NCI-H2227 (cell line): ENCODE measurements at regions not wholly inside any gene's neighbourhood (a gene's known extent, or its start where the extent isn't known, plus 50 kb on each side); places are given as distances from the start of the nearest gene placed in this dataset.
A peak's percentile ranks its signal among the peaks of the same experiment; 100 is the strongest.
"Not testable (repeated sequence)": the region's sequence is repeated elsewhere in the genome, so short reads cannot be mapped to it uniquely, and the experiment has no call there.

Experiments used
- DNase-seq: peaks from one replicate; lab custom pipeline; 2025; ENCODE audit not compliant: unreplicated experiment; lab: John Stamatoyannopoulos, UW

DNA sequence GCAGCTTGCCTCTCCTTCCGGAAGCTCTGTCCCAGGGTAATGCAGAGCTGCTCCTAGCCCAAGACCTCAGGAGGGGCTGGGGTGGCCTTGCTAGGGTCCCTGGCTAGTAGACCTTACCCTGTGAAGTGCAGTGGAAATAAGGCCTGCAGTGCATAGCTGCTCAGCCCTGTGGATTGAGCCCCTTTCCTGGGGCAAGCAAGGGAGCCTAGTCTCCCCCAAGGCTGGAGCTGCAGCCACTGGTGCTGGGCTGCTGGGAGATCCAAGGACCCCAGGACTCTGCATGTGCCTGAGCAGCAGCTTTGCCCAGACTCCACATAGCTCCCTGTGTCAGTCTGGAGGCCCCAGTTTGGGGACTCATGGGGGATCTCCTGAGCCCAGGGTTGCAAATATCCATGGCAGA, 57.9 kb downstream of the FANCF start:
- no peak for DNase-seq

DNA sequence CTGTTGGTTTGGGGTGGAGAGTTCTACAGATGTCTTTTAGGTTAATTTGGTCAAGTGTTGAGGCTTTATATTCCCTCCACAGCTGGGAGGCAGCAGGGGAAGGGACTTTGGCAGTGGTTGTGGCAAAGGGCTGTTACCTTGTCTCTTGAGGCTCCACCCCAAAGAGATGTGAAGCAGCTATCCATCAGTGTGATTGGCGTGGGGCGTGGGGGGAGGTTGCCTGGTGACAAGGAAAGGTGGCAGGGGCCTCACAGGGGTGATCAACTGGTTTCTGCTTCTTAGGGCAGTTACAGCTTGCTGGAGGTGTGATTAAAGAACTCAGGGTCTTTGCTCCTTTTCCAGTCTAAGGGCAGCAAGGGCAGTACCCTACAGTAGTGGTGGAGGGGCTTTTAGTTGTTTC, 59.3 kb downstream of the FANCF start:
- DNase-seq = no peak

DNA sequence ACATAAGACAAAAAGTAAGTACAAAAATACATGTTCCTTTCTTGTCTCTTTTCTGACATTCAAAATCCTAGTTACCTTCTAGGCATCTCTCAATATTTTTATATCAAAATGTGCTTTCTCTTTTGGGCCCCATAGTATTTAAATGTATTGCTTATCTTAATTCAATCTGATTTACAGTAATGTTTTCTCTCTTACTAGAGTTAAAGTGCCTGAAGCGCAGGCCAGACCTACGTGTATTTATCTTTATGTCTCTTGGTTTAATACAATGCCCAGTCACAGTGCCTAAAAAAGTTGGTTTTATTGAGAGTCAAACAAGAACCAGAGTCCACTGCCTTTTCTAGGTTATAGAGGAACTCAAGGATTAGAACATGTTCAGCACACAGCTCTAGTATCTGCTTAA, 64.3 kb downstream of the FANCF start:
- DNase-seq = no peak

DNA sequence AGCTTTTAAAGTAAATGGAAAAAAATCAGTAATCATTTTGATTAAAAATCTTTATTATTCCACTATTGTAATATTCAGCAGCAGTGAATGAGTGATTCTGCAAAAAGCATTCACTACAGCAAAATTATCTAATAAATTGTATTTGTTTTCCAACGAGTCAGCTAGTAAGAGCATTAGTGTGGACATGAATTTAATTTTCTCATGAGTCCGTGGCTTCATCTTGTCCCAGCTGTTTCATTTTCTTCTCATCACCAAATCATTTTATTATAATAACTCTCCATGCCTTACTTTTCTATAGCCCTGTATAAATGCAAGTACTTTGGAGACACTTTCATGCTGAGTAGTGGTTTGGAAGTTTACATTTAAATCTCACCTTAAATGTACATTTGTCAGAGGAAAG, 66.2 kb downstream of the FANCF start:
- peak; percentile 16 for DNase-seq

DNA sequence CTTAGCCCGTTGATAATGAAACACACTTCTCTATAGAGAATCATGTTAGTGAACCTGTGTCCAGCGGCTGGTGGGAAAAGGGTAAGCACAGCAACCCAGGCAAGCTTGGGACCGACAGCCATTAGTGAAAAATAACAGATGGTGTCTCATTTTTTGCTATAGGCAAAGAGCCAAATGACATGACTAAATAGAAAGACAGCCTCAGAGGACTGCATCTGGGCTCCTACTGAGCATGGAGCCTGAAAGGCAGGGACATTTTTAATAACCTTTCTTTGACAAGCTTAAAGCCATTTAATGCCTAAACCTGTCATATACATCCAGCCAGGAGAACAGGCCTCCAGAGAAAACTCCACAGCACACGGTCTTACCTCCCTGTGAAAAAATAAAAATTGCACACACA, 67.0 kb downstream of the FANCF start:
- DNase-seq = peak; percentile 49

DNA sequence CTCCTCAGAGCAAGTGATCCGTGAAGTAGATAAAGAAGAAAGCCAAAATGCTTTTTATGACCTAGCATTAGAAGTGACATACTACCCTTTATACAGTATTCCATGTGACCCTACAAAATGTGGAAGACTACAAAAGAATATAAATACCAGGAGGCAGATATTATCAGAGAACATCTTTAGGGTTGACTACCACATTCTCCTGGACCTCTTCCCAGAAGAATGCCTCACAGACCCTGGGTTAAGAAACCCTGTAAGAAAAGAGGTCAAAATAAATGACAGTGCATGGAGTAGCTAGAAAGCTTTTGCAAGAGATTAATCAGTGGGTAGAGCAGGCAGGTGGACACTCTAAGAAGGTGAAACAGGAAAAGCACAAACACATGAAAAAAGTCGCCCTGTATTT, 69.2 kb downstream of the FANCF start:
- DNase-seq = no peak

DNA sequence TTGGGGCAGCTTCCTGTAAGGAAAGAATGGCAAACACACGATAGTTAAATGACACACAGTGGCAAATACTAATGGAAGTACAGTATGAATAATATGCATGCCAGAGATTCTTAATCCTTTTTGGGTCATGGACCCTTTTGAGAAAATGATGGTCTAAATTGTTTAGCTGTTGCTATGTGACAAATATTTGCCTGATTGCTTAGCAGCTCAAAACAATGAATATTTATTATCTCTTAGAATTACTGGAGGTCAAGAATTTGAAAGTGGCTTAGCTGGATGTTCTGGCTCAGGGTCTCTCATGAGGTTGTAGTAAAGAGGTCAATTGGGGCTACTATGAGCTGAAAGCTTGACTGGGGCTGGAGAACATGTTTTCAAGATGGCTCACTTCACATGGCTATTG, 69.7 kb downstream of the FANCF start:
- no peak for DNase-seq

DNA sequence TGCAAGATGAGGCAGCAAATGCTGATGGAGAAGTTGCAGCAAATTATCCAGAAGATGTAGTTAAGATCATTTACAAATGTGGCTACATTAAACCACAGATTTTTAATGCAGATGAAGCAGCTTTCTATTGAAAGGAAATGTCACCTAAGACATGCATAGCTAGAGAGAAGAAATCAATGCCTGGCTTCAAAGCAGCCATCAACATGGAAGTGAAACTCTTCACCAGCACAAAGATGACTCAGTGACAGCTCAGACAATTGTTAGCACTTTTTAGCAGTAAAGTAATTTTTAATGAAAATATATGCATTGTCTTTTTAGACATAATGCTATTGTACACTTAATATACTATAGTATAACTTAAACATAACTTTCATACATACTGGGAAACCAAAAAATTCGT, 71.4 kb downstream of the FANCF start:
- DNase-seq = no peak

DNA sequence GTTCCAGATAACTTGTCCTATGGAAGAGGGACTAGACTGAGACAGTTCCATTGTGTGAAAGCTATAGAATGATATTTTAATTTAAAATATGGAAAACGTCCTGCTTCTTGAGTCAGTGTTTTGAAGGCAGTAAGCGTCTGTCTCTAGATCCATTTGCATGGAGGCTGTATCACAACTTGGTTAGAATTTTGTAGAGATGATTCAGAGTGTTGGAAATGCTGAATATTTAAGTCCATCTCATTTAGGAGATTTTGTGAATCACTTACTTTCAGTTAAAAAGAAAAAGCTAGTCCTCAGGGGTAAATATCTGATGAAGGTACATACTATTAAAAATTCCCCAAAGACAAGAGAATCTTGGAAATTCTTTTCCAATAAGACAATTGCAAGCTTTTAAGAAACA, 72.7 kb downstream of the FANCF start:
- DNase-seq = no peak

DNA sequence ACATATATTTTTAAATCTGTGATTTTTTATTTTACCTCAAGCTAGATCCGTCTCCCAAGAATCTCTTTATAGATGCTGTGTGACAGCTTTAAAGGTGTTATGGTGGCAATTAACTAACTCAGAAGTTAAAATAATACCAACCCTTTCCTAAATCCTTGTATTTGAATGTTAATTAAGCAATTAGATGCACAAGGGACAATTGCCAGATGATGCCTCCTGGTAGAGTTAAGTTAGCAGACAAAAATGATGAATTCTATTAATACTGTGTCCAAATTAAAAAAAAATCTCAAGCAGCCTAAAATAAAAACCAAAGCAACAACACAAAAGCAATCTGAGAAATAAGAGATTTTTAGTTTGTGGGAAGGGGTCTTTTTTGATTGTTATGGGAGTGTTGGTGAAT, 78.9 kb downstream of the FANCF start:
- no peak for DNase-seq

DNA sequence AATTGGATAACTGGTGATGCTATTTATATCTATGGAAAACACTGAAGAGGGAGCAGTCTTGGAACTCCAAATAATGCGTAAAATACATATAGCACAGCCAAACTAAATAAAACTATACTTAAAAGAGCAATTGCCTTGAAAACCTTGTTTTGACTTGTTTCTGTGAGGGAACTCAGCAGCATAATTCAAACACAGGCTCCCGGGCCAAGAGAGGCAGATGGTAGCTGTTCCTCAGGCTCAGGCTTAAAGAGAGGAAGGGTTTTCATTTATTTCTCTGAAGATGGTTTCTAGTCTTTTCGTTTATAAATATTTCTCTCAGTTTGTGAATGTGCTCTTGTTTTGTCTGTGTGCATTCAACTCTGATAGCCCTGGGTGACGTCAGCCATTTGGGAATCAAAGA, 82.4 kb downstream of the FANCF start:
- no peak for DNase-seq

DNA sequence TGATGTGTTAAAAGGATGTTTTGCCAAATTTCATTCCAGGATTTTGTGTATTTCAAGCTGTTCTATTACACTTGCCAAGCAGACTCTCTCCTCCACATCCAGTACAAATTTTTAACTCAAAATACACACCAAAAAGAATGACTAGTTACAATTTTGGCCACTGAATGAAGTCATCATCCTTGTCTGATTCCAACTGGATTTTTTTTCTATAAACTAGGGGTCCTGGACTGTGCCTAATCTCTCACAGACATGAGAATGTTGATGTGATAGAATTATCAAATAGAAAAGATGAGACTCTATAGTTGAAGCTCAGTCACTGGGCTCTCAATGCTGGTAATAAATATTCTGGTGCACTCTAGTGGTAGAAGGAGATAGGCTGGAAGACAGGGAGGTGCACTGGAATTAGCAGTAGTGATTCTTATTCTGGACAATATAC, 85.8 kb downstream of the FANCF start:
- peak; percentile 65 for DNase-seq

DNA sequence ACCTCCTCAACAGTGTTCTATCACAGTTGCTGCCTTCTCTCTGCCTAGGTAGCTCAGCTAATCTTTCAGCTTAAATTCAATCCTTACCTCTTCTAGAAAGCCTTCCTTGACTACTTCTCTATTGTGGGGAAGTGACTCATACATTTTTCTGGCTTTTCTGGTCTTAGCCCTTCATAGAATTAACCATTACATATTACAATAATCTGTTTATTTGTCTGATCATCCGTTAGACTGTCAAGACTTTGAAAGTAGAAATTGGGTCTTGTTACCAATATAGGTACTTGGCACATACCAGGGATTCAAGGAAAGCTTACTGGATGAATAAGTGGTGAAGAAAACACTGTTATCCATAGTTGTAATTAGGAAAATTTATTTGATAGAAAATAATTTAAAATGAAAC, 89.6 kb downstream of the FANCF start:
- DNase-seq = no peak

DNA sequence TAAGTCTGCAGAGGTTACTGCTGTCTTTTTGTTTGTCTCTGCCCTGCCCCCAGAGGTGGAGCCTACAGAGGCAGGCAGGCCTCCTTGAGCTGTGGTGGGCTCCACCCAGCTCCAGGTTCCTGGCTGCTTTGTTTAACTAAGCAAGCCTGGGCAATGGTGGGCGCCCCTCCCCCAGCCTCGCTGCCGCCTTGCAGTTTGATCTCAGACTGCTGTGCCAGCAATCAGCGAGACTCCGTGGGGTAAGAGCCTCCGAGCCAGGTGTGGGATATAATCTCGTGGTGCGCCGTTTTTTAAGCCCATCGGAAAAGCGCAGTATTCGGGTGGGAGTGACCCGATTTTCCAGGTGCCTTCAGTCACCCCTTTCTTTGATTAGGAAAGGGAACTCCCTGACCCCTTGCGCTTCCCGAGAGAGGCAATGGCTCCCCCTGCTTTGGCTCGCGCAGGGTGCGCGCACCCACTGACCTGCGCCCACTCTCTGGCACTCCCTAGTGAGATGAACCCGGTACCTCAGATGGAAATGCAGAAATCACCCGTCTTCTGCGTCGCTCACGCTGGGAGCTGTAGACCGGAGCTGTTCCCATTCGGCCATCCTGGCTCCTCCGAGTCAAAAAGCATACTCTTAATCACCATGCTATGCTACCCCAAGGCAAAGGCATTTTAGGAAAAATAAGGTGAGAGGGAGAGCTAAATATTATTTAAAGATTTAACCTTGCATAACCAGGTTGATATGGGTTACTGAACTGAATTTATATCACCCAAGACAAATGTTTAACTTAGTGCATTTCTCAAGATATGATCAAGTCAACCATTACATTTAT, 96.8 kb downstream of the FANCF start:
- not testable (repeated sequence) for DNase-seq

DNA sequence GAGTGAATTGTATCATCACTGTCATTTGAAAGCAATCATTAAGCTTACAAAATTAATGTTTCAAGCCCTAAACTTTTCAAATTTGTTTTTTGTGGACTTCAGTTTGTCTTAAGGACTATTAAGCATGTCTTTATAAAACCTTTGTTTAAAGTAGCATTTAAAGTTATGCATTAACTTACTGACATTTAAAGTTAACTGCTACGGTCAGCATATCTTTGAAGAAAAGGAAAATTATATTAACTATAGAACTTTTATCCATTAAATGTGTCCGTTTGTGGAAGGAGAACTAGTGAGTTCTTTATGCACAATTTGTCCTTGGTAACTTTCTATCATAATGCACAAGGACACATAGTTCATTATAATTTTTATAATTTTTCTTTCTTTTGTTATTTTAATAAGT, 103.4 kb downstream of the FANCF start:
- DNase-seq = no peak

DNA sequence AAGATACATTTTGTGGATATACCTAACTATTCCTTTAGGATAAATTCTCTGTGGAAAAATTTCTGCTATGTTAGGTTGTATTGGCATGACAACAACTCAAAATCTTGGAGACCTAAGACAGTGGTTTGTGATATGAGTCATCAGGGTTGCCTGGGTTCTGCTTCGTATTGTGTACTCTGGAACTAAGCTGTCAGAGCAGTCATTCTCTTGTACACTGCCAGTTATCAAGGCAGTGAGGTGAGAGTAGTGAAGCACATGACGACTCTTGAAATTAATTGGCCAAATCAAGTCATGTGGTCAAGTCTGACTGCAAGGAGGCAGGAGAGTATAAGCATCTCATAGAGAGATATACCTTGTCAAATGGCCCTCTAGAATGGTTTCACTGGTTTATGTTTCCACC, 104.4 kb downstream of the FANCF start:
- DNase-seq = no peak

DNA sequence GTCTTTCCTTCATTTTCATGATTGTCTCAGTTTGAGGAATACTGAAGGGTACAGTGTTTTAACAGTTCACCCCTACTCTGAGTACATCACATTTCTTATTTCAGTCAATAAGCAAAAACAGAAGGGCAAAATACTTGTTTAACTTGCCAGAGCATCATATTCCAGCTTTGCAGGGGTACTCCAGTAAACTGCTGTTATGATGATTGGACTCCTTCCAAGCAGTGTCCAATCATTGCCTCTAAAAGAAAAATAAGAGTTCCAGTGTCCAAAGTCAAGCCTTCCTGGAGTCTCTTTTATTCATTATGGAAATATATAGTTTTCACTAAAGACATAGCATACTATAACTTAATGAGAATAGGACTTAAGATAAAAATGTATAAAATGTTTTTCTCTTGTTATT, 105.1 kb downstream of the FANCF start:
- no peak for DNase-seq

DNA sequence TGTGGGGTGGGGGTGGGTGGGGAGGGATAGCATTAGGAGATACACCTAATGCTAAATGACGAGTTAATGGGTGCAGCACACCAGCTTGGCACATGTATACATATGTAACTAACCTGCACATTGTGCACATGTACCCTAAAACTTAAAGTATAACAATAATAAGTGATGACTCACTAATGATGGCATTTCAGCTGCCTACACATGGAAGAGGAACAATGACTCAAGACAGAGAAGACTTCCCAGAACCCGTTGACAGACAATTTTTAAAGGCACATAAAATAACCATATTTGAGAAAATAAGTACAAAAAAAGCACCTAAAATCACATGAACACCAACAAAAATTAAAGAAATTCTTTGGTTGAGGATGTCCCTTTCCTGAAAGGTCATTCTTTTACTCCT, 107.3 kb downstream of the FANCF start:
- DNase-seq = not testable (repeated sequence)

DNA sequence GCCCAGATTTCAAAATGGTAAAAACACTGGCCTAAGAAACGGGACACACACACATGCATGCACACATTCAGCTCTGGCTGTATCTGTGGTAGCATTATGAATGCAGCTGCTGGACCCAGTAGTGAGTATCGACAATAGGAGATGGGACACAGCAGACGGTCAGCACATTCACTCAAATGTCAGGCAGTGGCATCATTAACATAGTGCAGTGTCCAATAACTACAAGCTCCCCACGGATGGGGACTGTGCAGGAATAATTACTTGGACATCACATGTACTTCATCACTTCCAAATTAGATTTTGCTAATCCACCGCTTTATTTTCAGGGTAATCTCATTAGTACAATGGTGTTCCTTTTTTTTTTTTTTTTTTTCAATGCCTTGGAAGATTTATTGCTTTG, 109.5 kb downstream of the FANCF start:
- DNase-seq = no peak

DNA sequence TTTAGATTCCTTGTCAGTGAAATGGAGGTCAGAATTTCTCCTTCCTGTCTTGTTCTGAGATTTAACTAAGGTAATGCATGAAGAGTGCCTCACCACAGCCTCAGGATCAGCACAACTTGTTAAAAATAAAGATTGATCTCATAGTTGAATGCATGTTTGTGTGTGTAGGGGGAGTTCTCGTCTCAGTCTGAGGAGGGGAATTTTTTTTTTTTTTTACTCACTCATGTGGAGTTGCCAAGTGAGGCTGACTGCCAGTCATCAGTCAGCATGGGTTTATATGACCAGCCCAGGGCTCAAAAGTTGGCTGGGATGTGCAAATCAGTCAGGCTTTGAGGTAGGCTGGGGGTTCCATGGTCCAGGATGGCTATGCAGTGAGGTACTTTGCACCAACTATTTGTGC, 113.2 kb downstream of the FANCF start:
- no peak for DNase-seq

DNA sequence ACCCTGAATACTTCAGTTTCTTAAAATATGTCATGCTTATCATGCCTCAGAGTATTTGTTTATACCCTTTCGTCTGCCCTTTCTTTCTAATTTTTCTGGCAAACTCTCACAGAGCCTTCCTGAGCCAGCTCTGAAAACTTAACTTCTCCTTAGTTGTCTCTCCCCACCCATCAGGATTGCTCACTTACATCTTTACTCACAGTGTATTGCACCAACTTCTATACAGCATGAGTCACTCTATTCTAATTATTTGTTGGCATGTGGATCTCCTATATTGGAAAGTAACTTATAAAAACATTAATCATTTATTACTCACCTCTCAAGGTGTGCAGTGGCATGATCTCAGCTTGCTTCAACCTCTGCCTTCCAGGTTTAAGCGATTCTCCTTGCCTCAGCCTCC, 114.9 kb downstream of the FANCF start:
- no peak for DNase-seq

DNA sequence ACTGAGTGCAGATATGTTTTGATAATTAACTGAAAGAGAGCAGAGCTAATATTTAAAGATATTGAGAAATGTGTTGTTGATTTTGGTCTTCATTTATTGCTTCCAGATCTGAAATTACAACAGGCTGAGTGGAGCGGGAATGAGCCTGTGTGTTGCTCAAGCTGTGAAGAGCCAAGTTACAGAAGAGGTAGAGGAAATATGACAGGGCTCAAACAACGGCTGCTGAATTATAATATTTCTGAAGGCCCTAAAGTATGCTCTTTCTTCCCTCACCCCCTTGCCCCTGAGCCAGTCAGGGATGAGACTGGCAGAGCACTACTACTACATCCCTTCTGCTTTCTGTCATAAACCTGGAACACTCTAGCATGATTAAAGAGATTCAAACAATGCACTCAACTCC, 115.6 kb downstream of the FANCF start:
- no peak for DNase-seq

DNA sequence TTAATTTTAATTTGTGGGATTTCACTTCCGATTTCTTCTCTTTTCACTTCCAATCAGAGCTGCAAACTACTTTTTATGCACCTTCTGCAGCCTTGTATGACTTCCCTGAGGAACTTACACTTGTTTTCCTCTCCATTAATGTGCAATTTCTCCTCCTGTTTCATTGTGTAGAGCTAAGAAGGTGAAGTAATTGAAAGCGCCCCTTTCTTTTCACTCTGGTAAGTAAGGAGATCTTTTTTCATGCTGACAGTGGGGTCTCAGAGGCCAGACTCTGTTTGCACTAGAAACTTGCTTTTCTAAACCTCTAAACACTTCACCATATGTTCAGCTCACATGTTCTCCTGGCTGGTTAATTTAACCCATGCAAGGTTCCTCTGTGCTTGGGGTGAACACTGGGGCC, 117.0 kb downstream of the FANCF start:
- DNase-seq = peak; percentile 74
